GM21786 (cell line): ENCODE measurements at regions not wholly inside any gene's neighbourhood (a gene's known extent, or its start where the extent isn't known, plus 50 kb on each side); places are given as distances from the start of the nearest gene placed in this dataset.
"Not testable (repeated sequence)": the region's sequence is repeated elsewhere in the genome, so short reads cannot be mapped to it uniquely, and the experiment has no call there.

Experiments used
- ATAC-seq: cut with Tn5 transposase; IDR thresholded peaks from one replicate; pipeline ENCODE4 v1.9.1; 2021; ENCODE audit not compliant: unreplicated experiment

DNA sequence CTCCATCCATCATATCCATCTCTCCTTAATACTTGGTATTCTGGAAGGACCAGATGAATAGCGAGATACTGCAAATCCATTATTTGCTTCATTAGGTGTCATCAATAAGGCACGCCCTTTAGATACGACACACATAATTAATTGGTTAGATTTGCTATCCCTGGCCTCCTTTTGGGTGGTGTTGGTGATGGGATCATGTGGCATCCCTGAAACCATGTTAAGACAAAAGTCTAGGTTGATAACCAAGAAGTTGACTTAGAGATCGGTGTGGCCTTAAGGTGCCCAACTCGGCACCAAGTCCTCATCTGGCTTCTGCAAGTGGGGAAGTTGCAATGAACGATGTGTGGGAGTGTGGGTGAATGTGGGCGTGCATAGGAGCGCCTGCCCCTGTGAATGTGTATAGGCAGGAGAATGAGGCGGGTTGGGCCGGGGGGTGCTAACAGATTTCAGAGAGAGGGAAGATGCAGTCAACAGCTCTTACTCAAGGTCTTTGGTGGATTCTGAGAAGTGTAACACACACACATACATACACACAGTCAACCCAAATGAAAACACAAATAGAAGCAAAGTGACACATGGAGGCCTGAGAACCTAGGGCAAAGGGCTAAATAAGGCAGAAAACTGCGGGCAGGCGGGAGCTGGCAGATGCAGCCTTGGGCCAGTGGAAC, 415.7 kb upstream of the ESRRG start:
- no peak for ATAC-seq

- ATAC-seq, result no peak
These were observed 415.0 kb upstream of the ESRRG start for GRCh38 chr1:217138173-217138765.

DNA sequence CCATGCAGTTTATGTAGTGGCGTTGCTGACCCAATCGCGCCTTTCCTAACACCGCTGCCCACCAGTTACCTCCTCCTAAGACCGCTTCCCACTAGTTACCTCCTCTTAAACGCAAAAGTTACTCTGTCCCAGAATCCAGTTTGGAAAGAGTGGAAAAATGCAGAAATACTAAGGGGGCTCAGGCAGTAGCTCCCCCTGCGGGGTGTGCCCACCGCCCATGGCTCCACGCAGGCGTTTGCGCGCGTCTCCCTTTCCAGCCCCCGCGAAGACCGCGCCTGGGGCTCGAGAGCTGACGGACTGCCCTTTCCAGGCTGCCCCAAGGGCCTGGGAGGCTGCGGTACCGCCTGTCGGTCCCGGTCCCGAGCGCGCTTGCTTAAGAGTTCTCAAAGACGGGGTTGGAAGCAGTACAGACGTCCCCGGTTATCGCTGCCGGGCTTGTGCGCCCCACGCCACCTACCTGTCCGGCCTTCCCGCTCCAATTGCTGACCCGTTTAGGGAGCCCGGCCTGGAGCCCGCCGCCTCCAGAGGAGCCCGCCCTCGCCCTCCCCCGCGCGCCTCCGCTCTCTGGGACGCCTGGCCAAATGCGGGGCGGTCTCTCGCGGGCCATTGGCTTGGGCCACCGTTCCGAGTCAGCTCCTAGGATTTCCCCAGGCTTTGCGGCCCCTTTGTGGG, 414.1 kb upstream of the ESRRG start:
- no peak for ATAC-seq

- ATAC-seq, result no peak
These were observed 413.6 kb upstream of the ESRRG start for GRCh38 chr1:217136895-217137205.

DNA sequence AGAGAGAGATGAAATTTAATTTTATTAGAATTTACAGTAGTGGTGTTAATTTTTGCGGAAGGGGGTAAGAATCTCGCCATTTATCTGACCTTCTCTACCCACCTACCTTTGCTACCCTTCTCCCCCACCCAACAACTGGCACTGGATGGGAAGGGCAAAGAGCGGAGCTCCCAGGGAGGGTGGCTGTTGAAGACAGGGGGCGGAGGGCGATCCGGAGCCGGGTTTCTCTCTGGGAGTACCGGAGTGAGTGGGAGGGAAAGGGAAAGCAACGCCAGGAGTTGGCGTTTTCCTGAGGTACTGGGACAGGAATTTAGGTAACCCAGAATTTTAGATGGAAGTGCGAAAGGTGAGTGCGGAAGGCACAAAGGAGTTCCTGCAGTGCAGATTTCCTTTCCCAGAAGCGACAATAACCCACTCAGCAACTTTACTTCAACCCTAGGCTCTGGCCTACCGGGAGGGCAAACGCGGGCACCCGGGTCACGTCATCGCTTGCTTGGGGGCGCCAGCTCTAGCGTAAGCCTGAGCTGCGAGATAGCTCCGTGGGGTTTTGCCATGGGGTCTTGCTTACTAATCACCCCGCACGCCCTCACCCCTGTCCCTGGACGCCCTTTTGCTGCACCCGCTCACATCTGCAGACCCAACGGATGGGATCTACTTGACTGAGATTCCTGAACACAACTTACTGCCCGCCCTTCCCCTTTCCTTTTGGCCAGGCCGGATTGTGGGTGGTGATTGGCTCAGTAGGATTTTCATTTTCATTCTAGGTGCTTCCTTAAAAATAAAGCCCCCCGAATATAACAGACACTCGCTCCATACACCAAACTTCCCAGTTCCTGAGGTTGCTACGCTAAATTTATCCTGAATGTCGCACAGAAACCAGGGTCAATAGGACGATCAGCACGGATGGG, 413.0 kb upstream of the ESRRG start:
- no peak for ATAC-seq

- no peak for ATAC-seq
These were observed 412.3 kb upstream of the ESRRG start for GRCh38 chr1:217135569-217135915.

DNA sequence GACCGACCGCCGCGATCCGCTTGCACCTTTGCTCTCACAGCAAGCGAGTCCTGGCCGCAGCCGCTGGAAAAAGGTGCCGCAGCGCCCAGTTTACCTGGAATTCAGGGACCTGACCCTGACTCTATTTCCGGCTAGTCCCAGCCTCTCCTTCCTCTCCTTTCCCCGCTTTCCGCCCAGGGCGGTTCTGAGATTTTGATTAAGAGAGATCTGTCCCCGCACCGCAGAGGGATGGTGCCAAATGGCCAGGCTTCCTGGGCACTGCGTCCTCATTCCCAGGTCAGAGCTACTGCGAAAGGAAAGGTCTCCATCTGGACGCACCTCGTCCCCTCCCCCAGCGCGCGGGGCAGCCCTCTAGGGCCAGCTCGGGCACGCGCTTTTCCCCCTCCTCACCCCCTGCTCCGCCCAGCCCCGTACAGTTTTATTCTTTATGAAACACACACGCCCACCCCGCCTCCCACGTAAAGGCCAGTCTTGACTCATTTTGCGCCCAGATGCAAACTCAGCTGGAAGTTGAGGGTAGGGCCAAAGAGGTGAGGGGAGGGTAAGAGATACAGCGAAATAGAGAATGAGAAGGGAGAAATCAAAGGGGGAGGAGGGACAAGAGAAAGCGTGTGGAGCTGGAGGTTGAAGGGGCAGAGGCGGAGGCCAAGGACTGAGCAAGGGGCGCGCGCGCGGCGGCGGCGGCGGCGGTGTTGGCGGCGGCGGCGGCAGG, 411.8 kb upstream of the ESRRG start:
- ATAC-seq, result no peak

GRCh38 chr1:217133958-217134856, 411.0 kb upstream of the ESRRG start:
- no peak for ATAC-seq

- no peak for ATAC-seq
These were observed 409.9 kb upstream of the ESRRG start for GRCh38 chr1:217133092-217133491.

- ATAC-seq, result not testable (repeated sequence)
These were observed 400.1 kb upstream of the ESRRG start for GRCh38 chr1:217123340-217123739.

GRCh38 chr1:217117973-217118465, 394.8 kb upstream of the ESRRG start:
- ATAC-seq, result no peak

- no peak for ATAC-seq
These were observed 392.5 kb upstream of the ESRRG start for GRCh38 chr1:217115404-217116380.

DNA sequence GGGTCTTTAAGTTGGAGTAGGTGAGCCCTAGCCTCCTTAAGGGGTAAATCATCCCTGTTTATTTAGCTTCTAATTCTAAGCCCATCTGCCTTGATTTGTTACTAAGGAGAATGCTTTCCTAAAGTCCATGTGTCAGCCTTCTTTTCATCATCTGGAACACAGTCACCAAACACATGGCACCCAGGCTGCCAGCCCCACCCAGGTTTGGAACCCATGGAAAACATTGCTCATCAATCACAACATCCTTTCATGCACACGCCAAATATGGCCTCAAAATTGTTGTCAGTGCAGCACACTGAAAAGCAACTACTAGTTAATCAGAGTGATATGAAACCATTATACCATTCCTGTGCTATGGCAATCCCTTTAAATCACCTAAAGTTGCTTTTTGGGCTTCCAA, 386.7 kb upstream of the ESRRG start:
- no peak for ATAC-seq

GRCh38 chr1:217106231-217106901, 383.1 kb upstream of the ESRRG start:
- ATAC-seq, result no peak

- no peak for ATAC-seq
These were observed 382.2 kb upstream of the ESRRG start for GRCh38 chr1:217105437-217105836.

- no peak for ATAC-seq
These were observed 374.6 kb upstream of the ESRRG start for GRCh38 chr1:217097819-217098218.

- ATAC-seq, result no peak
These were observed 373.0 kb upstream of the ESRRG start for GRCh38 chr1:217096200-217096599.

GRCh38 chr1:217095050-217095622, 371.9 kb upstream of the ESRRG start:
- ATAC-seq, result no peak
